Stimulated activated CD4-positive, alpha-beta T cell treated with anti-CD3 and anti-CD28 coated beads, Interleukin-1b, Interleukin-23, amount 100 ng/mL, for 1 hour (primary cell): ENCODE measurements at regions not wholly inside any gene's neighbourhood (a gene's known extent, or its start where the extent isn't known, plus 50 kb on each side); places are given as distances from the start of the nearest gene placed in this dataset.

Experiments used
- DNase-seq, 2 donors: peaks; one replicate each; pipeline ENCODE4 v3.0.0-alpha.2; 2020; ENCODE audit warnings: low read depth in 2 of 2

DNA sequence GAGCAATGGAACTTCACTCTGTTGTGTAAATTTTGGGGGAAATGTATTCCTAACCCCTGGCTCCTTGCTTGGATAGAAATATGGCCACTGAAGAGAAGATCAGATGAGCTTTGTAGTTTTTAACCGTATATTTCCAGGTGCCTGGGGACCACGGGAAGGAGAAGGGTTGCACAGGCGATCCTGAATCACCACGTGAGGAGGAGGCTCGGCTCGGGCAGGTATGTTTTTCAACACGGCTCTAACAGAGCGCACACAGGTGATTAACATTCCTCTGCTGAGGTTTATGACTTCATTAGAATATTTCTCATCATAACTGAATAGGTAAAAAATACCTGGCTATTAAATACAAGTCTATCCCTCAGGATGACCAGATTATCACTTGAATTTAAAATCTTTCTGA is 495.0 kb upstream of the ZFHX3 start:
- DNase-seq, result no peak

GRCh38 chr16:73537921-73538320 is 490.0 kb upstream of the ZFHX3 start:
- no peak for DNase-seq

DNA sequence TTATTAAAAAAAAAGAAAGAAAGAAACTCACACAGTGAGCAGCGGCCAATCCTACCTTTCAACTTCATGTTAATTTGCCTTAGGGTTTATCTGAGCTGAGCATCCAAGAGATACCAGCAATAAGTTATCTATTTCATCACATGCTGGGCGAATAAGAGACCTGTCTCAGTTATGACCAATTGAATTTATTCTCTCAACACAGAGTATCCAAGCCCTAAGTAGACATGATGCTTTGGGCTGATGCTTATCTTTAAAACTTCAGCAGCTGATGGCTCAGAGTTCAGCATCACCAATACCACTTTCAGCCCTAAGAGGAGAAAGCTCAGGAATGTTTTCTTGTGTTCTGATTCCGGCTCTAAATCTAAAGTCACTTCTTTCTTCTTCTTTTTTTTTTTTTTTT is 489.0 kb upstream of the ZFHX3 start:
- no peak for DNase-seq

GRCh38 chr16:73531021-73531420 is 483.1 kb upstream of the ZFHX3 start:
- no peak for DNase-seq

- no peak for DNase-seq
These were observed 482.6 kb upstream of the ZFHX3 start for GRCh38 chr16:73530529-73530928.

- DNase-seq, result no peak
These were observed 481.5 kb upstream of the ZFHX3 start for GRCh38 chr16:73529303-73530012.

DNA sequence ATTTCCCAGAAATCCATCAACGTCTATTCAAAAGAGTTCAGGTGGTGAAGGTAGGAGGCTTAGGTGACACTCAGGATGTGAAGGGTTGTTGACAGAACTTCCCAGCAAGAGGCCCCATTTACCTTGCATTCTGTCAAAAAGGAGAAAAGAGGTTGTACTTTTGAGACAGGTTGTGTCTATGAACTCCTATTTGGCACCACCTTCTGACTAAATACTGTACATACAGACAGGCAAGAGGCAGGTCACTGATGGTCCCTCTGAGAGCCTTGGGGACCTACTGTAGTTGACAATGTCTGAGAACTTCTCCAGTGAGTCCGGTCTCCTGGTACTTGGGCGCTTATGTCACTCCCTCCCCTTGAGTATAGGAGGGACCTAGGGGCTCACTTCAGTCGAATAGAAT is 479.3 kb upstream of the ZFHX3 start:
- no peak for DNase-seq

GRCh38 chr16:73526011-73526804 is 478.3 kb upstream of the ZFHX3 start:
- DNase-seq, result no peak

GRCh38 chr16:73523209-73523608 is 475.3 kb upstream of the ZFHX3 start:
- DNase-seq, result no peak

DNA sequence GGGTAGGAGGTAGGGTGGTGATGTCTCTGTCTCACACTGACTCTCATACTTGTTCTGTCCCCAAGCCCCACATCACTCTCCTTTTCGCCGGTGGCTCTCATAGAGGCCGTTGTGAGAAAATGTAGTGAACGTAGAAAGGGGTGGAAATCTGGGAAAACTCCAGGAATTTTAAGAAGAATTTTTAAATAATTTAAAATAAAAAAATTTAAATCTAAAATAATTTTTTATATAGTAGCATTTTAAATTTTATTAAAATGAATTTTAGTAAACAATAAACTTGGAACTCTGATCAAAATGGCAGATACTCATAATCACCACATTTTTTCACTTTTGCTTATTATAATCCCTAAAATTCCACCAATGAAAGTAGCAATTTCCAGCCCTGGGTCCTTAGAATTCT is 473.6 kb upstream of the ZFHX3 start:
- DNase-seq, result no peak

- DNase-seq, result no peak
These were observed 467.7 kb upstream of the ZFHX3 start for GRCh38 chr16:73515616-73516015.

GRCh38 chr16:73510852-73511251 is 462.9 kb upstream of the ZFHX3 start:
- DNase-seq, result no peak

- no peak for DNase-seq
These were observed 458.7 kb upstream of the ZFHX3 start for GRCh38 chr16:73506568-73507056.

DNA sequence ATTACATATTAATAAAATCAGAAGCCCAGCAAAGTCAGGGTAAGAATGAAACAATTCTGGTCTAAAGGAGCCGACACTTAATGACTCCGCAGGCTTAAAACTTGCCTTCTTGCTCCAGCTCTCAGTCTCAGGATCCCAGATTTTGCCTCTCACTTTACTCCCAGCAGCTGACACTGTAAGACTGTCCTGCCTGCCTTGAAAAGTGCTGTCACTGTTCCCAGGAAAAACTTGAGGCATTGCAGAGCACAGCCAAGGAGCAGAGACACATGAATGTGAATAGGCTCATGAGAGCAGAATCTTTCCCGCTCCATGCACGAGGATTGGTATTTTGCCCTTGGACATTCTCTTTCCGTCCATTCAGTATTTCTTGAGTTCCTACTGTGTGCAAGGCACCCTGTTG is 457.6 kb upstream of the ZFHX3 start:
- DNase-seq, result no peak

- DNase-seq, result no peak
These were observed 457.0 kb upstream of the ZFHX3 start for GRCh38 chr16:73504591-73505575.

DNA sequence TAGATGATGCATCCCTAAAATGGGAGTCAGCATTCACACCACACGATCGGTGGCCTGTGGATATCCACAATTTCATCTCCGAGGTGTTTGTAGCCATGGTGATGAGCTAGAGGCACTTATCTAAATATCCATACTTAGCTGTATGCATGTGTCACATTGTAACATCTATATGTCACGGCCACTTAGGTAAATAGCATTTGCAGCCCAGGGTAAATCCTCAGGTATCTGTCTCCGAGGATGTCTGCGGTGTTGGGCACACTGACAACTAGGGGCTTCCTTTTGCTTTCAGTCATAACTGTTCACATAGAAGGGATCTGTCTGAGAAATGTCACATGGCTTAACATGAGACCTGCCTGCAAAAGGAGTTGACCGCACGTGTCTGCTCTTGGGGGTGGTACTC is 455.2 kb upstream of the ZFHX3 start:
- DNase-seq, result no peak

DNA sequence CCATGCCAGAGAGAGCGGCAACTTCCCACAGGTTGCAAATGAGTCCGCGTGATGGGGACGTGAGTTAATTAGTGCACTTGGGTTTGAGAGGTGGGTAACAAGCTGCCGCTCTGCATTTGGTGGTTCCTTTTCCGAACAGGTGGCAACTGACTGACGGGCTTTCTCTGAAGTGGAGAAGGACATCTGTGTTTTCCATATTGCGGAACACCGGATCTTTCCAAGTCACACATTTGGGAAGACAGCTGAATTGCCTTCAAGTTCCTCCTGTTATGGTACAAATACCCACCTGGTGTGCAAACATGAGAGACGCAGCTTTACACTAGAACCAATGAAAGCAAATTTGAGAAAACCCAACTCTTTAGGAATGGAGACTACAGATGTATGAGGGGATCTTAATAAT is 451.3 kb upstream of the ZFHX3 start:
- no peak for DNase-seq

- no peak for DNase-seq
These were observed 438.0 kb upstream of the ZFHX3 start for GRCh38 chr16:73485880-73486279.

GRCh38 chr16:73483934-73484711 is 436.2 kb upstream of the ZFHX3 start:
- no peak for DNase-seq

DNA sequence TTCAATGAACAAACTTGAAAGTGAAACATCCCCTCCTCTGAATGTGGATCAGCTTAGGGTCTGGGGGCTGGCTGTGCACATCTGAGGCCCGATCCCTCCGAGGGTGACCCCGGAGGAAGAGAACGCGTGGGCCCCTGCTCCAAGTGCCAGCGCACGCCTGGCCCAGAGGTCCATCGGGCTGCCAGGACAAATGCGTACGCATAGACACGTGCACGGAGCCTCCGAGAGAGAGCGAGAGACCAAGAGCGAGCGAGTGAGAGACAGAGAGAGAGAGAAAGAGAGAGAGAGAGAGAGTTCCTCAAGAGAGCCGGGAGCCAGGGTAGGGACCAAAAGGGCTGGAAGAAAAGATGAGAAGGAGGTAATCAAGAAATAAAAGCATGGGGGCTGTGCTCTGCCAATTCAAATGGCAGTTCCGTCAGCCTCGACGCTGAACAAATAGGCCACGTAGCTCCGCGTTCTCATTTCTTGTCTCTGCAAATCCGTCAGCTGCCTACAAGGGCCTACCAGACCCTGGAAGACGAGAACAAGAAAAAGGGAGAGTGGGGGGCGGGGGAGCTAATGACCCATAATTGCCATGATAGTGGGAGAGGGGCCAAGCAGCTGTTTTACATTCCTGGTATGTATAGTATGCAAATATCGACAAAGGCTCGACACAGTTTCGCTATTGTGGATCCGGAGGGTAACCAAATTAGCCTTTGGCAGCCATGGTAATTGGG is 435.3 kb upstream of the ZFHX3 start:
- DNase-seq, result no peak

DNA sequence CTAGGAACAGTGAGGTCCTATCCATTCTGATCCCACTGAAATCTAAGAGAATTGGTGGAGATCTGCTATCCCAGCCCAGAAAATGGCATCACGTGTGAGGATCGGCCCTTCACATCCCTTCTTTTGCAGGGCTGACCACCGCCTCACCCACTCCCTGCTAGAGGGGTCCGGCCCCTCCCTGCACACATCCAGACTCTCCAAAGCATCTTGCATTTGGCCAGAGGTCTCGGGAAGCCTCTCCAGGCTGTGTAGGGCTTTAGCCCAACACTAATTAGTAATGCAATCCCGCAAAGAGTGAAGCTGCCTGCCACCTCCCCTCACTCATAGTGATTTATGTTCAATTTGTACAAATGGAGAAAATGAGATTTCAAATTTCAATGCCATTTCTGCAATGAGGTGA is 434.4 kb upstream of the ZFHX3 start:
- no peak for DNase-seq
